HEK293 (cell line): ENCODE measurements at regions not wholly inside any gene's neighbourhood (a gene's known extent, or its start where the extent isn't known, plus 50 kb on each side); places are given as distances from the start of the nearest gene placed in this dataset.

Source experiments
- CTCF ChIA-PET: fragments of 350-600 bp; formaldehyde crosslinking; extraction: SDS; loops from one replicate; lab custom pipeline; 2021; ENCODE audit warnings: antibody characterized with exemption; lab: Yijun Ruan, JAX
- POLR2A ChIA-PET: fragments of 300-600 bp; formaldehyde crosslinking; extraction: SDS; loops from one replicate; lab custom pipeline; 2020; ENCODE audit warnings: antibody characterized with exemption, inconsistent platforms; lab: Yijun Ruan, JAX
- H3K27ac ChIP-seq: fragments of 200-500 bp; sonication (Bioruptor generic); 2 replicates; pipeline ENCODE4 v1.5.1; 2014; ENCODE audit warnings: low read depth, low read length, control low read depth, inconsistent platforms; ENCODE audit errors: extremely low read depth
- H3K36me3 ChIP-seq, 2 experiments: fragments of 200-500 bp in 1 of 2; sonication (Bioruptor generic) in 1 of 2; 1 replicate in 1 of 2; 2 replicates in 1 of 2; pipeline ENCODE4 v1.5.1; 2014 to 2017; ENCODE audit warnings: inconsistent platforms in 2 of 2, low read length in 2 of 2; ENCODE audit not compliant: control insufficient read depth in 2 of 2, insufficient read depth in 1 of 2
- H3K4me1 ChIP-seq: fragments of 200-500 bp; sonication (Bioruptor generic); 2 replicates; pipeline ENCODE4 v1.5.1; 2014; ENCODE audit warnings: mild to moderate bottlenecking, low read length, inconsistent platforms; ENCODE audit not compliant: control insufficient read depth, insufficient read depth
- H3K4me3 ChIP-seq: 2 replicates; pipeline ENCODE4 v1.5.1; 2011; ENCODE audit warnings: low read depth, mild to moderate bottlenecking, control low read depth, low read length, moderate library complexity
- H3K9me3 ChIP-seq: fragments of 200-500 bp; sonication (Bioruptor generic); 2 replicates; pipeline ENCODE4 v1.5.1; 2014; ENCODE audit warnings: low read depth, low read length, inconsistent platforms; ENCODE audit not compliant: control insufficient read depth, insufficient read depth
- GLIS2 ChIP-seq: fragments of 450-650 bp; formaldehyde crosslinking; IDR thresholded peaks from 2 replicates; pipeline ENCODE4 v1.5.1; 2016; ENCODE audit warnings: missing biosample characterization, missing genetic modification characterization
- PATZ1 ChIP-seq: fragments of 450-650 bp; formaldehyde crosslinking; IDR thresholded peaks from 2 replicates; pipeline ENCODE4 v1.5.1; 2016; ENCODE audit warnings: missing biosample characterization, missing genetic modification characterization
- SCRT2 ChIP-seq: fragments of 450-650 bp; formaldehyde crosslinking; IDR thresholded peaks from 2 replicates; pipeline ENCODE4 v1.5.1; 2016; ENCODE audit warnings: missing biosample characterization, missing genetic modification characterization
- ZBTB20 ChIP-seq: fragments of 450-650 bp; formaldehyde crosslinking; IDR thresholded peaks from 2 replicates; pipeline ENCODE4 v1.5.1; 2016; ENCODE audit warnings: missing biosample characterization, missing genetic modification characterization
- ZFHX2 ChIP-seq: fragments of 450-650 bp; formaldehyde crosslinking; conservative IDR thresholded peaks from 2 replicates; pipeline ENCODE4 v1.5.1; 2016; ENCODE audit warnings: missing biosample characterization, missing genetic modification characterization
- ZFP69B ChIP-seq: fragments of 450-650 bp; formaldehyde crosslinking; IDR thresholded peaks from 2 replicates; pipeline ENCODE4 v1.5.1; 2016; ENCODE audit warnings: missing biosample characterization, missing genetic modification characterization
- ZIC2 ChIP-seq: fragments of 450-650 bp; formaldehyde crosslinking; IDR thresholded peaks from 2 replicates; pipeline ENCODE4 v1.5.1; 2016; ENCODE audit warnings: missing biosample characterization, missing genetic modification characterization
- ZNF214 ChIP-seq: fragments of 450-650 bp; formaldehyde crosslinking; IDR thresholded peaks from 2 replicates; pipeline ENCODE4 v1.5.1; 2017; ENCODE audit warnings: missing biosample characterization, mild to moderate bottlenecking, missing genetic modification characterization, borderline replicate concordance
- ZNF23 ChIP-seq: fragments of 450-650 bp; formaldehyde crosslinking; IDR thresholded peaks from 2 replicates; pipeline ENCODE4 v1.5.1; 2016; ENCODE audit warnings: missing biosample characterization, missing genetic modification characterization, borderline replicate concordance
- ZNF239 ChIP-seq: fragments of 450-650 bp; formaldehyde crosslinking; IDR thresholded peaks from 2 replicates; pipeline ENCODE4 v1.5.1; 2016; ENCODE audit warnings: missing biosample characterization, missing genetic modification characterization
- ZNF324 ChIP-seq: fragments of 450-650 bp; formaldehyde crosslinking; IDR thresholded peaks from 2 replicates; pipeline ENCODE4 v1.5.1; 2016; ENCODE audit warnings: missing biosample characterization, missing genetic modification characterization
- ZNF501 ChIP-seq: fragments of 450-650 bp; formaldehyde crosslinking; IDR thresholded peaks from 2 replicates; pipeline ENCODE4 v1.5.1; 2016; ENCODE audit warnings: missing biosample characterization, missing genetic modification characterization
- ZNF510 ChIP-seq: fragments of 450-650 bp; formaldehyde crosslinking; IDR thresholded peaks from 2 replicates; pipeline ENCODE4 v1.5.1; 2018; ENCODE audit warnings: mild to moderate bottlenecking, missing genetic modification characterization, missing biosample characterization; ENCODE audit not compliant: insufficient replicate concordance
- ZNF549 ChIP-seq: fragments of 450-650 bp; IDR thresholded peaks from 2 replicates; pipeline ENCODE4 v1.5.1; 2018; ENCODE audit warnings: missing biosample characterization, missing genetic modification characterization, mild to moderate bottlenecking, inconsistent platforms, moderate library complexity
- ZNF768 ChIP-seq: fragments of 450-650 bp; formaldehyde crosslinking; IDR thresholded peaks from 2 replicates; pipeline ENCODE4 v1.5.1; 2018; ENCODE audit warnings: missing biosample characterization, mild to moderate bottlenecking, missing genetic modification characterization
- TF ChIP-seq, protein P1 (sequence below): fragments of 450-650 bp; formaldehyde crosslinking; IDR thresholded peaks from 2 replicates; pipeline ENCODE4 v1.5.0; 2017; ENCODE audit warnings: missing biosample characterization, missing genetic modification characterization, borderline replicate concordance
- TF ChIP-seq, protein P2 (sequence below): fragments of 450-650 bp; formaldehyde crosslinking; IDR thresholded peaks from 2 replicates; pipeline ENCODE4 v1.5.1; 2016; ENCODE audit warnings: missing biosample characterization, missing genetic modification characterization, borderline replicate concordance
- TF ChIP-seq, protein P3 (sequence below): fragments of 450-650 bp; IDR thresholded peaks from 2 replicates; pipeline ENCODE4 v1.5.1; 2018; ENCODE audit warnings: missing biosample characterization, missing genetic modification characterization
- TF ChIP-seq, protein P4 (sequence below): fragments of 450-650 bp; formaldehyde crosslinking; IDR thresholded peaks from 2 replicates; pipeline ENCODE4 v1.5.1; 2017; ENCODE audit warnings: missing biosample characterization, missing genetic modification characterization

DNA sequence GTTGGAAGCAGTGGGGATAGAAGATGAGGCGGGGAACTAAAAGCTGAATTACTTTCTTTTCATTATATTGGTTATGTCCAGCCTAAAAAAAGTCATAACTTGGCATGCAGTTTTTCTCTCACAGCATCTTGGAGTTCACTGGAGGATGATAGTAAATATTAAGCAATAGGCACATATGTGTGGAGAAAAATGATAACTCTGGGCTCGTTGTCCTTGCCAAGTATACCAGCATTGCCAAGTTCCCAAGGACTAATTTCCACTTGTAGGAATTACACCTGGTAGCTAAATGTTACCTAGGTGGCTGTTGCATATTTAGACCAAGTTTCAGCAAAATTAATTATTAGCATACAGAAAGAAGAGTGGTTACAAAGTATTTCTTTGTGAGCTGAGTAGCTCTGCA is 1007.6 kb downstream of the ANKRD7 start (continued):
- no peak for TF ChIP-seq SCRT2 (tag by site-specific recombination)
- TF ChIP-seq ZFHX2 (tag by site-specific recombination): no peak
- TF ChIP-seq, all 188 proteins: peak for 0

GRCh38 chr7:119233015-119233414 is 1008.5 kb downstream of the ANKRD7 start:
- Histone ChIP-seq H3K27ac (no peak overlapping the region), H3K36me3 (no peaks in the 10 kb centered on the region), H3K9me3 (no peaks in the 10 kb centered on the region), H3K4me3 (no peak overlapping the region), H3K4me1 (no peaks in the 10 kb centered on the region)
- POLR2A ChIA-PET: interaction anchor here (0.6 kb wide), 1 partner anchor 1183 kb away, joined by 8 read pairs; no protein-coding TSS in a partner anchor
- CTCF ChIA-PET: no interaction called here
- TF ChIP-seq ZNF324 (tag by site-specific recombination) (no peak), ZNF23 (tag by site-specific recombination) (no peak), ZNF510 (no peak), ZNF239 (tag by site-specific recombination) (no peak), ZIC2 (tag by site-specific recombination) (no peak)
- TF ChIP-seq, protein P1, sequence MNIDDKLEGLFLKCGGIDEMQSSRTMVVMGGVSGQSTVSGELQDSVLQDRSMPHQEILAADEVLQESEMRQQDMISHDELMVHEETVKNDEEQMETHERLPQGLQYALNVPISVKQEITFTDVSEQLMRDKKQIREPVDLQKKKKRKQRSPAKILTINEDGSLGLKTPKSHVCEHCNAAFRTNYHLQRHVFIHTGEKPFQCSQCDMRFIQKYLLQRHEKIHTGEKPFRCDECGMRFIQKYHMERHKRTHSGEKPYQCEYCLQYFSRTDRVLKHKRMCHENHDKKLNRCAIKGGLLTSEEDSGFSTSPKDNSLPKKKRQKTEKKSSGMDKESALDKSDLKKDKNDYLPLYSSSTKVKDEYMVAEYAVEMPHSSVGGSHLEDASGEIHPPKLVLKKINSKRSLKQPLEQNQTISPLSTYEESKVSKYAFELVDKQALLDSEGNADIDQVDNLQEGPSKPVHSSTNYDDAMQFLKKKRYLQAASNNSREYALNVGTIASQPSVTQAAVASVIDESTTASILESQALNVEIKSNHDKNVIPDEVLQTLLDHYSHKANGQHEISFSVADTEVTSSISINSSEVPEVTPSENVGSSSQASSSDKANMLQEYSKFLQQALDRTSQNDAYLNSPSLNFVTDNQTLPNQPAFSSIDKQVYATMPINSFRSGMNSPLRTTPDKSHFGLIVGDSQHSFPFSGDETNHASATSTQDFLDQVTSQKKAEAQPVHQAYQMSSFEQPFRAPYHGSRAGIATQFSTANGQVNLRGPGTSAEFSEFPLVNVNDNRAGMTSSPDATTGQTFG (tag by site-specific recombination): no peak
- TF ChIP-seq, protein P2, sequence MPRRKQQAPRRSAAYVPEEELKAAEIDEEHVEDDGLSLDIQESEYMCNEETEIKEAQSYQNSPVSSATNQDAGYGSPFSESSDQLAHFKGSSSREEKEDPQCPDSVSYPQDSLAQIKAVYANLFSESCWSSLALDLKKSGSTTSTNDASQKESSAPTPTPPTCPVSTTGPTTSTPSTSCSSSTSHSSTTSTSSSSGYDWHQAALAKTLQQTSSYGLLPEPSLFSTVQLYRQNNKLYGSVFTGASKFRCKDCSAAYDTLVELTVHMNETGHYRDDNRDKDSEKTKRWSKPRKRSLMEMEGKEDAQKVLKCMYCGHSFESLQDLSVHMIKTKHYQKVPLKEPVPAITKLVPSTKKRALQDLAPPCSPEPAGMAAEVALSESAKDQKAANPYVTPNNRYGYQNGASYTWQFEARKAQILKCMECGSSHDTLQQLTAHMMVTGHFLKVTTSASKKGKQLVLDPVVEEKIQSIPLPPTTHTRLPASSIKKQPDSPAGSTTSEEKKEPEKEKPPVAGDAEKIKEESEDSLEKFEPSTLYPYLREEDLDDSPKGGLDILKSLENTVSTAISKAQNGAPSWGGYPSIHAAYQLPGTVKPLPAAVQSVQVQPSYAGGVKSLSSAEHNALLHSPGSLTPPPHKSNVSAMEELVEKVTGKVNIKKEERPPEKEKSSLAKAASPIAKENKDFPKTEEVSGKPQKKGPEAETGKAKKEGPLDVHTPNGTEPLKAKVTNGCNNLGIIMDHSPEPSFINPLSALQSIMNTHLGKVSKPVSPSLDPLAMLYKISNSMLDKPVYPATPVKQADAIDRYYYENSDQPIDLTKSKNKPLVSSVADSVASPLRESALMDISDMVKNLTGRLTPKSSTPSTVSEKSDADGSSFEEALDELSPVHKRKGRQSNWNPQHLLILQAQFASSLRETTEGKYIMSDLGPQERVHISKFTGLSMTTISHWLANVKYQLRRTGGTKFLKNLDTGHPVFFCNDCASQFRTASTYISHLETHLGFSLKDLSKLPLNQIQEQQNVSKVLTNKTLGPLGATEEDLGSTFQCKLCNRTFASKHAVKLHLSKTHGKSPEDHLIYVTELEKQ: no peak

DNA sequence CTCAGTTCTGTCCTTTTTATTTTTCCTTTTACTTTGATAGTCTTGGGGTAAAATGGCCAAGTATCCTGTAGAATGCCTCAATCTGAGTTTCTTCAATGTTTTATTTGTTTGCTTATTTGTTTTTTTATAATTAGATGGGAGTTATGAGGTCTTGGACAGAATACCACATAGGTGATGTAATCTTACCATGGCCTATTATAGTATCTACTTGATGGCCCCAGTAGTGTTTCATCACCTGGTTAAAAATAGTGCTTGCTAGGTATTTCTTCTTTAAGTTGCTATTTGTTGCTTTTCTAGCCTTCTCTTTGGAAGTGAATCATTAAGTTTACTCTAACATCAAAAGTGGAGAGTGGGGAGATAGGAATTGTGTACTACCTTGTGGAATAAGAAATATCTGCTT is 1020.0 kb upstream of the KCND2 start:
- Histone ChIP-seq H3K27ac (no peak overlapping the region), H3K9me3 (no peaks in the 10 kb centered on the region), H3K4me1 (no peaks in the 10 kb centered on the region), H3K4me3 (no peak overlapping the region), H3K36me3 (no peaks in the 10 kb centered on the region)
- TF ChIP-seq PATZ1 (tag by site-specific recombination): no peak
- no peak for TF ChIP-seq ZFP69B
- no peak for TF ChIP-seq ZNF768 (tag by site-specific recombination)
- no peak for TF ChIP-seq ZBTB20 (tag by site-specific recombination)
- no peak for TF ChIP-seq ZNF214 (tag by site-specific recombination)
- TF ChIP-seq, protein P3, sequence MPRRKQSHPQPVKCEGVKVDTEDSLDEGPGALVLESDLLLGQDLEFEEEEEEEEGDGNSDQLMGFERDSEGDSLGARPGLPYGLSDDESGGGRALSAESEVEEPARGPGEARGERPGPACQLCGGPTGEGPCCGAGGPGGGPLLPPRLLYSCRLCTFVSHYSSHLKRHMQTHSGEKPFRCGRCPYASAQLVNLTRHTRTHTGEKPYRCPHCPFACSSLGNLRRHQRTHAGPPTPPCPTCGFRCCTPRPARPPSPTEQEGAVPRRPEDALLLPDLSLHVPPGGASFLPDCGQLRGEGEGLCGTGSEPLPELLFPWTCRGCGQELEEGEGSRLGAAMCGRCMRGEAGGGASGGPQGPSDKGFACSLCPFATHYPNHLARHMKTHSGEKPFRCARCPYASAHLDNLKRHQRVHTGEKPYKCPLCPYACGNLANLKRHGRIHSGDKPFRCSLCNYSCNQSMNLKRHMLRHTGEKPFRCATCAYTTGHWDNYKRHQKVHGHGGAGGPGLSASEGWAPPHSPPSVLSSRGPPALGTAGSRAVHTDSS: no peak
- no peak for TF ChIP-seq GLIS2
- no peak for TF ChIP-seq ZNF501 (tag by site-specific recombination)
- TF ChIP-seq, protein P4, sequence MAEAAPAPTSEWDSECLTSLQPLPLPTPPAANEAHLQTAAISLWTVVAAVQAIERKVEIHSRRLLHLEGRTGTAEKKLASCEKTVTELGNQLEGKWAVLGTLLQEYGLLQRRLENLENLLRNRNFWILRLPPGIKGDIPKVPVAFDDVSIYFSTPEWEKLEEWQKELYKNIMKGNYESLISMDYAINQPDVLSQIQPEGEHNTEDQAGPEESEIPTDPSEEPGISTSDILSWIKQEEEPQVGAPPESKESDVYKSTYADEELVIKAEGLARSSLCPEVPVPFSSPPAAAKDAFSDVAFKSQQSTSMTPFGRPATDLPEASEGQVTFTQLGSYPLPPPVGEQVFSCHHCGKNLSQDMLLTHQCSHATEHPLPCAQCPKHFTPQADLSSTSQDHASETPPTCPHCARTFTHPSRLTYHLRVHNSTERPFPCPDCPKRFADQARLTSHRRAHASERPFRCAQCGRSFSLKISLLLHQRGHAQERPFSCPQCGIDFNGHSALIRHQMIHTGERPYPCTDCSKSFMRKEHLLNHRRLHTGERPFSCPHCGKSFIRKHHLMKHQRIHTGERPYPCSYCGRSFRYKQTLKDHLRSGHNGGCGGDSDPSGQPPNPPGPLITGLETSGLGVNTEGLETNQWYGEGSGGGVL (tag by site-specific recombination): no peak
- no peak for TF ChIP-seq ZNF549 (tag by site-specific recombination)
- ChIA-PET POLR2A (no interaction called here), CTCF (no interaction called here)
